Mesenchymal stem cell (in vitro differentiated cells and primary cell): ENCODE measurements at regions not wholly inside any gene's neighbourhood (a gene's known extent, or its start where the extent isn't known, plus 50 kb on each side); places are given as distances from the start of the nearest gene placed in this dataset.

Source experiments
- DNase-seq: peaks from one replicate; pipeline ENCODE4 v3.0.0-alpha.2; 2013
- H2AFZ ChIP-seq: one replicate; pipeline ENCODE4 v1.6.1; 2013; ENCODE audit warnings: low read depth, mild to moderate bottlenecking, control low read depth, inconsistent platforms, low read length, moderate library complexity
- H2AK5ac ChIP-seq: 2 replicates; pipeline ENCODE4 v1.6.1; 2013; ENCODE audit warnings: low read length, moderate library complexity, mild to moderate bottlenecking, inconsistent platforms; ENCODE audit not compliant: severe bottlenecking
- H2BK120ac ChIP-seq: one replicate; pipeline ENCODE4 v1.6.1; 2013; ENCODE audit warnings: low read depth, mild to moderate bottlenecking, inconsistent platforms, low read length, moderate library complexity
- H2BK12ac ChIP-seq, 2 experiments: one replicate each; pipeline ENCODE4 v1.6.1; 2013; ENCODE audit warnings: inconsistent platforms in 2 of 2, low read length in 2 of 2, mild to moderate bottlenecking in 2 of 2, moderate library complexity in 2 of 2, control low read depth in 1 of 2
- H2BK15ac ChIP-seq: one replicate; pipeline ENCODE4 v1.6.1; 2013; ENCODE audit warnings: mild to moderate bottlenecking, low read depth, inconsistent platforms; ENCODE audit not compliant: poor library complexity, severe bottlenecking
- H2BK5ac ChIP-seq: 2 replicates; pipeline ENCODE4 v1.6.1; 2013; ENCODE audit warnings: low read depth, mild to moderate bottlenecking, low read length, control low read depth, inconsistent platforms; ENCODE audit not compliant: poor library complexity, severe bottlenecking
- H3K14ac ChIP-seq, 2 experiments: one replicate each; pipeline ENCODE4 v1.6.1; 2013; ENCODE audit warnings: inconsistent platforms in 2 of 2, low read length in 2 of 2, control low read depth in 1 of 2, mild to moderate bottlenecking in 1 of 2, moderate library complexity in 1 of 2
- H3K18ac ChIP-seq, 2 experiments: one replicate each; pipeline ENCODE4 v1.6.1; 2013; ENCODE audit warnings: inconsistent platforms in 2 of 2, low read length in 2 of 2, control low read depth in 1 of 2, low read depth in 1 of 2, mild to moderate bottlenecking in 1 of 2
- H3K23ac ChIP-seq, 2 experiments: one replicate each; pipeline ENCODE4 v1.6.1; 2013; ENCODE audit warnings: inconsistent platforms in 2 of 2, low read length in 2 of 2, mild to moderate bottlenecking in 2 of 2, moderate library complexity in 2 of 2, control low read depth in 1 of 2
- H3K27ac ChIP-seq: 2 replicates; pipeline ENCODE4 v1.5.1; 2013; ENCODE audit warnings: mild to moderate bottlenecking, moderate library complexity, low read length, control low read depth, inconsistent platforms; ENCODE audit not compliant: poor library complexity, severe bottlenecking
- H3K27me3 ChIP-seq, 2 experiments: 2 replicates each; pipeline versions ENCODE4 v1.6.1 to v1.7.0; 2013; ENCODE audit warnings: low read length in 2 of 2, mild to moderate bottlenecking in 2 of 2, moderate library complexity in 2 of 2, control low read depth in 1 of 2, inconsistent platforms in 1 of 2; ENCODE audit not compliant: control insufficient read depth in 1 of 2, insufficient read depth in 1 of 2
- H3K36me3 ChIP-seq, 2 experiments: 2 replicates each; pipeline versions ENCODE4 v1.6.1 to v1.7.0; 2013; ENCODE audit warnings: low read length in 2 of 2, control low read depth in 1 of 2, inconsistent platforms in 1 of 2, low read depth in 1 of 2, mild to moderate bottlenecking in 1 of 2; ENCODE audit not compliant: insufficient read depth in 2 of 2, control insufficient read depth in 1 of 2
- H3K4ac ChIP-seq, 2 experiments: one replicate each; pipeline ENCODE4 v1.6.1; 2013; ENCODE audit warnings: inconsistent platforms in 2 of 2, low read length in 2 of 2, mild to moderate bottlenecking in 2 of 2, moderate library complexity in 2 of 2, control low read depth in 1 of 2, low read depth in 1 of 2
- H3K4me1 ChIP-seq: 2 replicates; pipeline ENCODE4 v1.6.1; 2013; ENCODE audit warnings: low read depth, low read length, control low read depth; ENCODE audit not compliant: control insufficient read depth, insufficient read depth
- H3K4me2 ChIP-seq: 2 replicates; pipeline ENCODE4 v1.6.1; 2013; ENCODE audit warnings: low read length, mild to moderate bottlenecking, inconsistent platforms; ENCODE audit not compliant: poor library complexity, severe bottlenecking
- H3K4me3 ChIP-seq, 2 experiments: 2 replicates each; pipeline versions ENCODE4 v1.5.1 to v1.7.0; 2013; ENCODE audit warnings: low read length in 2 of 2, mild to moderate bottlenecking in 2 of 2, control low read depth in 1 of 2, low read depth in 1 of 2; ENCODE audit not compliant: insufficient read depth in 1 of 2
- H3K79me1 ChIP-seq: replicated peaks from 2 replicates; pipeline ENCODE4 v1.6.1; 2013; ENCODE audit warnings: mild to moderate bottlenecking, control low read depth, low read length, inconsistent platforms; ENCODE audit not compliant: poor library complexity, severe bottlenecking
- H3K9ac ChIP-seq: 2 replicates; pipeline ENCODE4 v1.7.0; 2013; ENCODE audit warnings: mild to moderate bottlenecking, low read length, moderate library complexity
- H3K9me3 ChIP-seq: 2 replicates; pipeline ENCODE4 v1.7.0; 2013; ENCODE audit warnings: mild to moderate bottlenecking, low read length; ENCODE audit not compliant: control insufficient read depth
- H4K8ac ChIP-seq: one replicate; pipeline ENCODE4 v1.6.1; 2013; ENCODE audit warnings: inconsistent platforms, mild to moderate bottlenecking, low read length, moderate library complexity
- H4K91ac ChIP-seq: one replicate; pipeline ENCODE4 v1.6.1; 2013; ENCODE audit warnings: mild to moderate bottlenecking, low read length, inconsistent platforms
- WGBS: methylation state at CpG from one replicate; pipeline ENCODE4 v1.1.7; 2013; ENCODE audit warnings: mixed read lengths; 5-methylcytosine and 5-hydroxymethylcytosine counted together

- WGBS = 51% methylated on average over 2 of the region's 2 CpGs
Measured at GRCh38 chr16:49130397-49130796, 151.2 kb downstream of the CBLN1 start.

GRCh38 chr16:49129935-49130334, 151.7 kb downstream of the CBLN1 start:
- Histone ChIP-seq H2BK120ac (no peak overlapping the region), H2BK12ac (no peak overlapping the region), H4K8ac (no peak overlapping the region), H3K4me1 (no peaks in the 10 kb centered on the region), H3K36me3 (no peaks in the 10 kb centered on the region), H3K9me3 (no peaks in the 10 kb centered on the region), H3K27ac (no peak overlapping the region), H2BK5ac (no peak overlapping the region), H3K27me3 (no peaks in the 10 kb centered on the region), H3K9ac (no peak overlapping the region), H3K18ac (no peak overlapping the region), H3K4ac (no peak overlapping the region), H2BK15ac (no peak overlapping the region), H3K14ac (no peak overlapping the region), H2AFZ (no peak overlapping the region), H4K91ac (no peak overlapping the region), H3K79me1 (no peaks in the 10 kb centered on the region), H3K23ac (no peak overlapping the region), H3K4me2 (no peak overlapping the region), H3K4me3 (no peak overlapping the region), H2AK5ac (no peak overlapping the region)
- DNase-seq = no peak
- 33% methylated on average over 1 of the region's 1 CpG for whole genome bisulfite sequencing

More at GRCh38 chr16:49130397-49130796, 151.2 kb downstream of the CBLN1 start:
- no peak overlapping the region for H3K4ac ChIP-seq
- no peaks in the 10 kb centered on the region for H3K36me3 ChIP-seq
- H3K4me2 ChIP-seq = no peak overlapping the region
- H3K23ac ChIP-seq = no peak overlapping the region
- no peak overlapping the region for H4K8ac ChIP-seq
- H2BK15ac ChIP-seq = no peak overlapping the region
- no peak overlapping the region for H2AFZ ChIP-seq
- no peak for DNase-seq
- H3K9me3 ChIP-seq = no peaks in the 10 kb centered on the region
- H2BK5ac ChIP-seq = no peak overlapping the region
- H3K4me3 ChIP-seq = no peak overlapping the region
- H3K79me1 ChIP-seq = no peaks in the 10 kb centered on the region
- no peak overlapping the region for H3K9ac ChIP-seq
- H2BK12ac ChIP-seq = no peak overlapping the region
- no peak overlapping the region for H2AK5ac ChIP-seq
- no peaks in the 10 kb centered on the region for H3K27me3 ChIP-seq
- no peak overlapping the region for H2BK120ac ChIP-seq
- no peak overlapping the region for H3K14ac ChIP-seq
- H3K18ac ChIP-seq = no peak overlapping the region
- no peaks in the 10 kb centered on the region for H3K4me1 ChIP-seq
- H4K91ac ChIP-seq = no peak overlapping the region
- no peak overlapping the region for H3K27ac ChIP-seq

GRCh38 chr16:49128740-49129139, 152.9 kb downstream of the CBLN1 start:
- no peaks in the 10 kb centered on the region for H3K79me1 ChIP-seq
- H3K27ac ChIP-seq = no peak overlapping the region
- H2BK15ac ChIP-seq = no peak overlapping the region
- no peak overlapping the region for H2BK12ac ChIP-seq
- no peaks in the 10 kb centered on the region for H3K27me3 ChIP-seq
- H3K4me1 ChIP-seq = no peaks in the 10 kb centered on the region
- 40% methylated on average over 2 of the region's 2 CpGs for WGBS
- no peak overlapping the region for H3K4me2 ChIP-seq
- no peak overlapping the region for H2AFZ ChIP-seq
- H3K4ac ChIP-seq = no peak overlapping the region
- H3K18ac ChIP-seq = no peak overlapping the region
- no peak overlapping the region for H4K91ac ChIP-seq
- no peaks in the 10 kb centered on the region for H3K36me3 ChIP-seq
- no peak for DNase-seq
- H2BK120ac ChIP-seq = no peak overlapping the region
- H3K9me3 ChIP-seq = no peaks in the 10 kb centered on the region
- H3K14ac ChIP-seq = no peak overlapping the region
- H3K4me3 ChIP-seq = no peak overlapping the region
- H3K23ac ChIP-seq = no peak overlapping the region
- H4K8ac ChIP-seq = no peak overlapping the region
- H3K9ac ChIP-seq = no peak overlapping the region
- no peak overlapping the region for H2BK5ac ChIP-seq
- H2AK5ac ChIP-seq = no peak overlapping the region

GRCh38 chr16:49127103-49127502, 154.5 kb downstream of the CBLN1 start:
- Histone ChIP-seq H3K14ac (no peak overlapping the region), H3K27ac (no peak overlapping the region), H4K8ac (no peak overlapping the region), H2BK12ac (no peak overlapping the region), H3K9me3 (no peaks in the 10 kb centered on the region), H3K4me1 (no peaks in the 10 kb centered on the region), H2AFZ (no peak overlapping the region), H4K91ac (no peak overlapping the region), H3K27me3 (no peaks in the 10 kb centered on the region), H3K79me1 (no peaks in the 10 kb centered on the region), H3K36me3 (no peaks in the 10 kb centered on the region), H3K9ac (no peak overlapping the region), H2AK5ac (no peak overlapping the region), H3K23ac (no peak overlapping the region), H3K4me2 (no peak overlapping the region), H2BK120ac (no peak overlapping the region), H2BK5ac (no peak overlapping the region), H3K4ac (no peak overlapping the region), H3K4me3 (no peak overlapping the region), H2BK15ac (no peak overlapping the region), H3K18ac (no peak overlapping the region)
- WGBS = 40% methylated on average over 1 of the region's 1 CpG
- DNase-seq = no peak
